HCT116 (cell line): ENCODE measurements at regions not wholly inside any gene's neighbourhood (a gene's known extent, or its start where the extent isn't known, plus 50 kb on each side); places are given as distances from the start of the nearest gene placed in this dataset.

Source experiments
- ATAC-seq: fragments of 200-7000 bp; cut with Tn5 transposase; 2 replicates; pipeline ENCODE4 v1.9.1; 2020; ENCODE audit warnings: mild to moderate bottlenecking, moderate library complexity
- BruUV-seq: library from RNA; stranded (reverse); fragments of 400-500 nt; replicated peaks from 2 replicates; lab custom pipeline; 2021; lab: Mats Ljungman, UMichigan
- CTCF ChIA-PET: fragments of 300-600 bp; sonication (Branson Sonifier 250); formaldehyde crosslinking; loops from one replicate; lab custom pipeline; 2021; ENCODE audit warnings: antibody characterized with exemption; lab: Charles Lee
- POLR2A ChIA-PET: fragments of 300-600, 350-600 bp; sonication (Branson Sonifier 250); formaldehyde crosslinking; loops from one replicate; lab custom pipeline; 2021; ENCODE audit warnings: antibody characterized with exemption; lab: Charles Lee
- RAD21 ChIA-PET, 2 experiments: fragments of 300-600 bp; sonication (Branson Sonifier 250); formaldehyde crosslinking; loops; one replicate each; lab custom pipeline; 2023; ENCODE audit warnings: low total read pairs in 2 of 2; ENCODE audit not compliant: uncharacterized antibody in 2 of 2, unreplicated experiment in 2 of 2, low non-redundant PET in 1 of 2; lab: Charles Lee
- DNase-seq: peaks from one replicate; pipeline ENCODE4 v3.0.0-alpha.2; 2010; ENCODE audit warnings: low read depth, low spot score
- H2AFZ ChIP-seq: fragments of 200-600 bp; shearing (Covaris generic), sonication (generic); 2 replicates; pipeline ENCODE4 v1.6.1; 2017; ENCODE audit warnings: low read depth, mixed run types, mixed read lengths, antibody characterized with exemption, low read length; ENCODE audit not compliant: poor library complexity, severe bottlenecking
- H3K27ac ChIP-seq: 2 replicates; pipeline ENCODE4 v1.5.1; 2012; ENCODE audit warnings: low read depth, low read length
- H3K27me3 ChIP-seq: fragments of 200-600 bp; sonication (generic); 2 replicates; pipeline ENCODE4 v1.6.1; 2016; ENCODE audit warnings: mixed run types, low read length, mixed read lengths; ENCODE audit not compliant: insufficient read depth
- H3K36me3 ChIP-seq, 2 experiments: fragments of 200-500 bp in 1 of 2; fragments of 200-600 bp in 1 of 2; sonication (Bioruptor generic) in 1 of 2; sonication (generic) in 1 of 2; 2 replicates each; pipeline versions ENCODE4 v1.5.1 to v1.6.1; 2014 to 2016; ENCODE audit warnings: low read length in 2 of 2, inconsistent platforms in 1 of 2, mixed read lengths in 1 of 2, mixed run types in 1 of 2; ENCODE audit not compliant: insufficient read depth in 2 of 2, control insufficient read depth in 1 of 2
- H3K4me1 ChIP-seq, 2 experiments: fragments of 200-600 bp in 1 of 2; sonication (generic) in 1 of 2; 2 replicates each; pipeline versions ENCODE4 v1.5.1 to v1.6.1; 2012 to 2017; ENCODE audit warnings: low read length in 2 of 2, inconsistent platforms in 1 of 2, mild to moderate bottlenecking in 1 of 2, mixed read lengths in 1 of 2, mixed run types in 1 of 2, moderate library complexity in 1 of 2; ENCODE audit not compliant: insufficient read depth in 2 of 2, control insufficient read depth in 1 of 2
- H3K4me2 ChIP-seq: fragments of 200-600 bp; sonication (generic); 2 replicates; pipeline ENCODE4 v1.6.1; 2017; ENCODE audit warnings: mixed run types, low read length, mixed read lengths
- H3K4me3 ChIP-seq, 2 experiments: fragments of 200-600 bp in 1 of 2; sonication (generic) in 1 of 2; replicated peaks in 1 of 2; 2 replicates each; pipeline ENCODE4 v1.5.1; 2011 to 2016; ENCODE audit warnings: low read length in 2 of 2, control low read depth in 1 of 2, low read depth in 1 of 2, mild to moderate bottlenecking in 1 of 2, mixed read lengths in 1 of 2, mixed run types in 1 of 2
- H3K79me2 ChIP-seq: fragments of 200-600 bp; sonication (generic); 2 replicates; pipeline ENCODE4 v1.6.1; 2017; ENCODE audit warnings: mild to moderate bottlenecking, mixed run types, low read length, moderate library complexity, mixed read lengths; ENCODE audit not compliant: insufficient read depth
- H3K9ac ChIP-seq: fragments of 200-600 bp; sonication (generic); 2 replicates; pipeline ENCODE4 v1.6.1; 2016; ENCODE audit warnings: low read length, mixed read lengths
- H3K9me2 ChIP-seq: fragments of 200-600 bp; sonication (generic), shearing (Covaris generic); 2 replicates; pipeline ENCODE4 v1.6.1; 2017; ENCODE audit warnings: mixed run types, mild to moderate bottlenecking, moderate library complexity; ENCODE audit not compliant: insufficient read depth
- H3K9me3 ChIP-seq, 2 experiments: fragments of 200-500 bp in 1 of 2; fragments of 200-600 bp in 1 of 2; sonication (Bioruptor generic) in 1 of 2; sonication (generic) in 1 of 2; 2 replicates each; pipeline ENCODE4 v1.6.1; 2014 to 2017; ENCODE audit warnings: low read length in 2 of 2, mixed read lengths in 2 of 2, inconsistent platforms in 1 of 2, low read depth in 1 of 2, mild to moderate bottlenecking in 1 of 2, mixed run types in 1 of 2, moderate library complexity in 1 of 2; ENCODE audit not compliant: control insufficient read depth in 1 of 2, insufficient read depth in 1 of 2
- H4K20me1 ChIP-seq: fragments of 200-600 bp; sonication (generic), shearing (Covaris generic); 2 replicates; pipeline ENCODE4 v1.6.1; 2017; ENCODE audit warnings: mixed run types, mild to moderate bottlenecking, moderate library complexity; ENCODE audit not compliant: insufficient read depth
- CBX3 ChIP-seq: IDR thresholded peaks from 2 replicates; pipeline ENCODE4 v1.6.1; 2012; ENCODE audit warnings: low read depth
- CEBPB ChIP-seq: IDR thresholded peaks from 2 replicates; pipeline ENCODE4 v1.6.1; 2012; ENCODE audit warnings: low read depth
- ELF1 ChIP-seq: IDR thresholded peaks from 2 replicates; pipeline ENCODE4 v1.6.1; 2012; ENCODE audit warnings: low read depth, borderline replicate concordance
- EZH2 ChIP-seq: fragments of 200-600 bp; sonication (generic); IDR thresholded peaks from 2 replicates; pipeline ENCODE4 v1.6.1; 2017; ENCODE audit warnings: antibody characterized with exemption, mixed run types
- JUND ChIP-seq: IDR thresholded peaks from 2 replicates; pipeline ENCODE4 v1.6.1; 2012
- POLR2AphosphoS5 ChIP-seq: IDR thresholded peaks from 2 replicates; pipeline ENCODE4 v1.6.1; 2011; ENCODE audit warnings: mild to moderate bottlenecking, low read depth, low read length, moderate library complexity
- REST ChIP-seq: IDR thresholded peaks from 2 replicates; pipeline ENCODE4 v1.6.1; 2012; ENCODE audit warnings: low read depth
- SIN3A ChIP-seq: IDR thresholded peaks from 2 replicates; pipeline ENCODE4 v1.6.1; 2012; ENCODE audit warnings: low read depth
- SP1 ChIP-seq: IDR thresholded peaks from 2 replicates; pipeline ENCODE4 v1.6.1; 2012; ENCODE audit warnings: low read depth
- SRF ChIP-seq: IDR thresholded peaks from 2 replicates; pipeline ENCODE4 v1.6.1; 2012; ENCODE audit warnings: low read depth
- TCF7L2 ChIP-seq: IDR thresholded peaks from 2 replicates; pipeline ENCODE4 v1.7.0; 2011; ENCODE audit warnings: borderline replicate concordance, inconsistent platforms; ENCODE audit not compliant: insufficient read depth, insufficient read length; ENCODE audit errors: extremely low read depth
- ZFX ChIP-seq: fragments of 450-650 bp; IDR thresholded peaks from 2 replicates; pipeline ENCODE4 v1.6.1; 2017
- intact Hi-C: fragments of 100-400 bp; cut with micrococcal nuclease; formaldehyde crosslinking; loops from 2 replicates; pipeline ENCODE4 v1.10.0; 2022
- TF ChIP-seq, protein P1 (sequence below), 3 experiments: fragments of 200-600 bp in 1 of 3; sonication (generic) in 1 of 3; IDR thresholded peaks in 2 of 3; conservative IDR thresholded peaks in 1 of 3; 2 replicates each; pipeline ENCODE4 v1.5.1; 2012 to 2017; ENCODE audit warnings: low read depth in 2 of 3, low read length in 2 of 3, antibody characterized with exemption in 1 of 3, borderline replicate concordance in 1 of 3, control low read depth in 1 of 3, mild to moderate bottlenecking in 1 of 3, mixed read lengths in 1 of 3, mixed run types in 1 of 3, moderate library complexity in 1 of 3; ENCODE audit not compliant: insufficient read depth in 1 of 3
- TF ChIP-seq, protein P2 (sequence below): IDR thresholded peaks from 2 replicates; pipeline ENCODE4 v1.6.1; 2011; ENCODE audit warnings: mild to moderate bottlenecking, low read length, moderate library complexity; ENCODE audit not compliant: insufficient replicate concordance; ENCODE audit errors: extremely low read depth
- TF ChIP-seq, protein P3 (sequence below): IDR thresholded peaks from 2 replicates; pipeline ENCODE4 v1.6.1; 2012

GRCh38 chr12:16785953-16786352 lies 180.0 kb upstream of the LMO3 start:
- Histone ChIP-seq H3K4me1 (no peaks in the 10 kb centered on the region), H3K4me3 (no peak overlapping the region), H3K27ac (no peak overlapping the region), H3K79me2 (no peaks in the 10 kb centered on the region), H3K9me3 (no peaks in the 10 kb centered on the region), H3K9ac (no peak overlapping the region), H3K9me2 (no peaks in the 10 kb centered on the region), H3K27me3 (no peaks in the 10 kb centered on the region), H3K4me2 (no peak overlapping the region), H2AFZ (no peak overlapping the region), H4K20me1 (no peaks in the 10 kb centered on the region), H3K36me3 (no peaks in the 10 kb centered on the region)
- no TSS peak for BruUV-seq
- ChIA-PET POLR2A (no interaction called here), CTCF (no interaction called here), RAD21 (no interaction called here)
- no peak for ATAC-seq
- intact Hi-C loops = no loop called here
- TF ChIP-seq CEBPB (no peak), SIN3A (no peak), REST (no peak), EZH2 (no peak), SP1 (no peak), ZFX (no peak), SRF (no peak), CBX3 (no peak), POLR2AphosphoS5 (no peak), TCF7L2 (no peak), ELF1 (no peak), JUND (no peak)
- TF ChIP-seq, protein P1, sequence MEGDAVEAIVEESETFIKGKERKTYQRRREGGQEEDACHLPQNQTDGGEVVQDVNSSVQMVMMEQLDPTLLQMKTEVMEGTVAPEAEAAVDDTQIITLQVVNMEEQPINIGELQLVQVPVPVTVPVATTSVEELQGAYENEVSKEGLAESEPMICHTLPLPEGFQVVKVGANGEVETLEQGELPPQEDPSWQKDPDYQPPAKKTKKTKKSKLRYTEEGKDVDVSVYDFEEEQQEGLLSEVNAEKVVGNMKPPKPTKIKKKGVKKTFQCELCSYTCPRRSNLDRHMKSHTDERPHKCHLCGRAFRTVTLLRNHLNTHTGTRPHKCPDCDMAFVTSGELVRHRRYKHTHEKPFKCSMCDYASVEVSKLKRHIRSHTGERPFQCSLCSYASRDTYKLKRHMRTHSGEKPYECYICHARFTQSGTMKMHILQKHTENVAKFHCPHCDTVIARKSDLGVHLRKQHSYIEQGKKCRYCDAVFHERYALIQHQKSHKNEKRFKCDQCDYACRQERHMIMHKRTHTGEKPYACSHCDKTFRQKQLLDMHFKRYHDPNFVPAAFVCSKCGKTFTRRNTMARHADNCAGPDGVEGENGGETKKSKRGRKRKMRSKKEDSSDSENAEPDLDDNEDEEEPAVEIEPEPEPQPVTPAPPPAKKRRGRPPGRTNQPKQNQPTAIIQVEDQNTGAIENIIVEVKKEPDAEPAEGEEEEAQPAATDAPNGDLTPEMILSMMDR (IDR thresholded peaks at IDR 0.05 in 2 of 3, conservative IDR thresholded peaks at IDR 0.05 in 1 of 3; ENCODE audit: borderline replicate concordance in 1 of 3, insufficient read depth in 1 of 3, low read depth in 2 of 3, low read length in 2 of 3) = no peak
- TF ChIP-seq, protein P2, sequence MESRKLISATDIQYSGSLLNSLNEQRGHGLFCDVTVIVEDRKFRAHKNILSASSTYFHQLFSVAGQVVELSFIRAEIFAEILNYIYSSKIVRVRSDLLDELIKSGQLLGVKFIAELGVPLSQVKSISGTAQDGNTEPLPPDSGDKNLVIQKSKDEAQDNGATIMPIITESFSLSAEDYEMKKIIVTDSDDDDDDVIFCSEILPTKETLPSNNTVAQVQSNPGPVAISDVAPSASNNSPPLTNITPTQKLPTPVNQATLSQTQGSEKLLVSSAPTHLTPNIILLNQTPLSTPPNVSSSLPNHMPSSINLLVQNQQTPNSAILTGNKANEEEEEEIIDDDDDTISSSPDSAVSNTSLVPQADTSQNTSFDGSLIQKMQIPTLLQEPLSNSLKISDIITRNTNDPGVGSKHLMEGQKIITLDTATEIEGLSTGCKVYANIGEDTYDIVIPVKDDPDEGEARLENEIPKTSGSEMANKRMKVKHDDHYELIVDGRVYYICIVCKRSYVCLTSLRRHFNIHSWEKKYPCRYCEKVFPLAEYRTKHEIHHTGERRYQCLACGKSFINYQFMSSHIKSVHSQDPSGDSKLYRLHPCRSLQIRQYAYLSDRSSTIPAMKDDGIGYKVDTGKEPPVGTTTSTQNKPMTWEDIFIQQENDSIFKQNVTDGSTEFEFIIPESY = no peak
- TF ChIP-seq, protein P3, sequence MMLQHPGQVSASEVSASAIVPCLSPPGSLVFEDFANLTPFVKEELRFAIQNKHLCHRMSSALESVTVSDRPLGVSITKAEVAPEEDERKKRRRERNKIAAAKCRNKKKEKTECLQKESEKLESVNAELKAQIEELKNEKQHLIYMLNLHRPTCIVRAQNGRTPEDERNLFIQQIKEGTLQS = no peak
- DNase-seq = no peak
